Liver (tissue), 8 donors: ENCODE measurements at regions not wholly inside any gene's neighbourhood (a gene's known extent, or its start where the extent isn't known, plus 50 kb on each side); places are given as distances from the start of the nearest gene placed in this dataset.

Experiments used
- DNase-seq: peaks from one replicate; pipeline ENCODE4 v3.0.0-alpha.2; 2017; ENCODE audit warnings: low spot score
- H3K27ac ChIP-seq, 2 donors: one replicate each; pipeline ENCODE4 v1.7.0; 2013; ENCODE audit warnings: inconsistent platforms in 2 of 2, low read length in 2 of 2, control low read depth in 1 of 2, low read depth in 1 of 2, mild to moderate bottlenecking in 1 of 2
- H3K27me3 ChIP-seq, 4 donors: one replicate each; pipeline versions ENCODE4 v1.6.1 to v1.7.0; 2013; ENCODE audit warnings: low read length in 3 of 4, inconsistent platforms in 1 of 4, mild to moderate bottlenecking in 1 of 4, moderate library complexity in 1 of 4; ENCODE audit not compliant: control insufficient read depth in 4 of 4, insufficient read depth in 4 of 4
- H3K36me3 ChIP-seq, 4 donors: one replicate each; pipeline versions ENCODE4 v1.6.1 to v1.7.0; 2013; ENCODE audit warnings: low read length in 3 of 4, mild to moderate bottlenecking in 3 of 4, low read depth in 1 of 4, moderate library complexity in 1 of 4; ENCODE audit not compliant: control insufficient read depth in 4 of 4, insufficient read depth in 3 of 4
- H3K4me1 ChIP-seq, 4 donors: one replicate each; pipeline versions ENCODE4 v1.6.1 to v1.7.0; 2013; ENCODE audit warnings: low read length in 3 of 4, mild to moderate bottlenecking in 3 of 4, moderate library complexity in 1 of 4; ENCODE audit not compliant: control insufficient read depth in 4 of 4, insufficient read depth in 4 of 4
- H3K4me3 ChIP-seq, 3 donors: one replicate each; pipeline versions ENCODE4 v1.6.1 to v1.7.0; 2013; ENCODE audit warnings: low read length in 3 of 3, control low read depth in 1 of 3, low read depth in 1 of 3, mild to moderate bottlenecking in 1 of 3
- H3K9ac ChIP-seq, 2 donors: one replicate each; pipeline ENCODE4 v1.7.0; 2013; ENCODE audit warnings: low read length in 2 of 2, mild to moderate bottlenecking in 2 of 2, moderate library complexity in 2 of 2, control low read depth in 1 of 2, low read depth in 1 of 2
- H3K9me3 ChIP-seq, 4 donors: one replicate each; pipeline versions ENCODE4 v1.6.1 to v1.7.0; 2013; ENCODE audit warnings: low read length in 3 of 4; ENCODE audit not compliant: control insufficient read depth in 4 of 4
- EGR1 ChIP-seq, 2 donors: IDR thresholded peaks; 2 replicates each; pipeline ENCODE4 v1.6.1; 2016 to 2018; ENCODE audit warnings: antibody characterized with exemption in 2 of 2, low read depth in 2 of 2
- FOXA1 ChIP-seq: IDR thresholded peaks from 2 replicates; pipeline ENCODE4 v1.6.1; 2016; ENCODE audit warnings: antibody characterized with exemption
- FOXA2 ChIP-seq: IDR thresholded peaks from 2 replicates; pipeline ENCODE4 v1.6.1; 2016; ENCODE audit warnings: antibody characterized with exemption
- GABPA ChIP-seq, 2 donors: IDR thresholded peaks in 1 of 2; conservative IDR thresholded peaks in 1 of 2; 2 replicates each; pipeline ENCODE4 v1.6.1; 2016; ENCODE audit warnings: antibody characterized with exemption in 2 of 2, mild to moderate bottlenecking in 1 of 2, moderate library complexity in 1 of 2
- HNF4A ChIP-seq, 2 donors: conservative IDR thresholded peaks; 2 replicates each; pipeline ENCODE4 v1.6.1; 2016; ENCODE audit warnings: antibody characterized with exemption in 2 of 2, mild to moderate bottlenecking in 2 of 2
- HNF4G ChIP-seq: IDR thresholded peaks from 2 replicates; pipeline ENCODE4 v1.6.1; 2016; ENCODE audit warnings: antibody characterized with exemption
- JUND ChIP-seq, 2 donors: IDR thresholded peaks; 2 replicates each; pipeline ENCODE4 v1.6.1; 2016; ENCODE audit warnings: antibody characterized with exemption in 2 of 2
- NR2F2 ChIP-seq: IDR thresholded peaks from 2 replicates; pipeline ENCODE4 v1.6.1; 2016; ENCODE audit warnings: antibody characterized with exemption
- RAD21 ChIP-seq, 2 donors: IDR thresholded peaks; 2 replicates each; pipeline ENCODE4 v1.6.1; 2016; ENCODE audit warnings: antibody characterized with exemption in 2 of 2, mild to moderate bottlenecking in 2 of 2
- RXRA ChIP-seq, 2 donors: IDR thresholded peaks; 2 replicates each; pipeline ENCODE4 v1.6.1; 2017 to 2018; ENCODE audit warnings: antibody characterized with exemption in 2 of 2, mild to moderate bottlenecking in 1 of 2
- SP1 ChIP-seq: IDR thresholded peaks from 2 replicates; pipeline ENCODE4 v1.6.1; 2018; ENCODE audit warnings: antibody characterized with exemption, mild to moderate bottlenecking
- TAF1 ChIP-seq: conservative IDR thresholded peaks from 2 replicates; pipeline ENCODE4 v1.6.1; 2016; ENCODE audit warnings: antibody characterized with exemption, mild to moderate bottlenecking
- YY1 ChIP-seq: IDR thresholded peaks from 2 replicates; pipeline ENCODE4 v1.6.1; 2016; ENCODE audit warnings: antibody characterized with exemption, mild to moderate bottlenecking
- WGBS: extraction: QIAGEN DNeasy Blood & Tissue Kit; methylation state at CpG from one replicate; pipeline ENCODE4 v1.1.7; 2013; 5-methylcytosine and 5-hydroxymethylcytosine counted together
- TF ChIP-seq, protein P1 (sequence below): IDR thresholded peaks from 2 replicates; pipeline ENCODE4 v1.6.1; 2016; ENCODE audit warnings: antibody characterized with exemption
- TF ChIP-seq, protein P2 (sequence below): fragments of 150-350 bp; IDR thresholded peaks from 2 replicates; pipeline ENCODE4 v1.5.1; 2017; ENCODE audit warnings: improper control_type of control experiment, low read depth, low read length; ENCODE audit not compliant: missing input control
- TF ChIP-seq, protein P3 (sequence below): IDR thresholded peaks from 2 replicates; pipeline ENCODE4 v1.6.1; 2016; ENCODE audit warnings: antibody characterized with exemption
- TF ChIP-seq, protein P4 (sequence below): IDR thresholded peaks from 2 replicates; pipeline ENCODE4 v1.6.1; 2016; ENCODE audit warnings: antibody characterized with exemption
- donor health status: healthy.
- donor health status: healthy.
- donor health status: healthy.
- donor health status: healthy.
- donor health status: healthy.

DNA sequence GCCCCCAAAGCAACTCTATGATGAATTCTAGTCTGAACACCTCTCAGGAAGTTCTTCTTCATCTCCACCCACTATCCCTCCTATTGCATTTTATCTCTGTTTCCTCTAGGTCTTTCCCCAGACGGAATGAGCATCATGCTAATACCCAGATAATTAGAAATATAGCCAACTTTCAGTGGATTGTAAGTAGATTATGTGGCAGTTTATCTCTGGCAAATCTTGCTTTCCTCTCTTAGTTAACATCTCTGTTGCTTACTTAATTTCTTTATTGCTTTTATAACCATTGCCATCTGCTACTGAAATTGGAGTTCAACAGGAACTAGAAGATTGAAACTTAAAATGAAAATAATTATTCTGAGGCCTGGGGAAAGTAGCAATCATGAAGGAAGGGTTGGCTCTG is 378.6 kb downstream of the RPS6KC1 start:
- Histone ChIP-seq H3K36me3 (no peaks in the 10 kb centered on the region), H3K27me3 (no peaks in the 10 kb centered on the region), H3K9ac (no peak overlapping the region), H3K4me3 (no peak overlapping the region), H3K4me1 (no peaks in the 10 kb centered on the region), H3K27ac (no peak overlapping the region), H3K9me3 (no peaks in the 10 kb centered on the region)
- TF ChIP-seq GABPA (IDR thresholded peaks at IDR 0.05 in 1 of 2, conservative IDR thresholded peaks at IDR 0.05 in 1 of 2) (no peak), HNF4G (no peak), RXRA (IDR thresholded peaks at IDR 0.05) (no peak), FOXA1 (no peak), RAD21 (IDR thresholded peaks at IDR 0.05) (no peak), FOXA2 (no peak), TAF1 (no peak), HNF4A (conservative IDR thresholded peaks at IDR 0.05) (no peak), YY1 (no peak), SP1 (no peak), JUND (IDR thresholded peaks at IDR 0.05) (no peak), EGR1 (IDR thresholded peaks at IDR 0.05; ENCODE audit: low read depth in 2 of 2) (no peak)
- TF ChIP-seq, protein P1, sequence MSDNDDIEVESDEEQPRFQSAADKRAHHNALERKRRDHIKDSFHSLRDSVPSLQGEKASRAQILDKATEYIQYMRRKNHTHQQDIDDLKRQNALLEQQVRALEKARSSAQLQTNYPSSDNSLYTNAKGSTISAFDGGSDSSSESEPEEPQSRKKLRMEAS = no peak
- TF ChIP-seq, protein P2, sequence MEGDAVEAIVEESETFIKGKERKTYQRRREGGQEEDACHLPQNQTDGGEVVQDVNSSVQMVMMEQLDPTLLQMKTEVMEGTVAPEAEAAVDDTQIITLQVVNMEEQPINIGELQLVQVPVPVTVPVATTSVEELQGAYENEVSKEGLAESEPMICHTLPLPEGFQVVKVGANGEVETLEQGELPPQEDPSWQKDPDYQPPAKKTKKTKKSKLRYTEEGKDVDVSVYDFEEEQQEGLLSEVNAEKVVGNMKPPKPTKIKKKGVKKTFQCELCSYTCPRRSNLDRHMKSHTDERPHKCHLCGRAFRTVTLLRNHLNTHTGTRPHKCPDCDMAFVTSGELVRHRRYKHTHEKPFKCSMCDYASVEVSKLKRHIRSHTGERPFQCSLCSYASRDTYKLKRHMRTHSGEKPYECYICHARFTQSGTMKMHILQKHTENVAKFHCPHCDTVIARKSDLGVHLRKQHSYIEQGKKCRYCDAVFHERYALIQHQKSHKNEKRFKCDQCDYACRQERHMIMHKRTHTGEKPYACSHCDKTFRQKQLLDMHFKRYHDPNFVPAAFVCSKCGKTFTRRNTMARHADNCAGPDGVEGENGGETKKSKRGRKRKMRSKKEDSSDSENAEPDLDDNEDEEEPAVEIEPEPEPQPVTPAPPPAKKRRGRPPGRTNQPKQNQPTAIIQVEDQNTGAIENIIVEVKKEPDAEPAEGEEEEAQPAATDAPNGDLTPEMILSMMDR = no peak
- TF ChIP-seq, protein P3, sequence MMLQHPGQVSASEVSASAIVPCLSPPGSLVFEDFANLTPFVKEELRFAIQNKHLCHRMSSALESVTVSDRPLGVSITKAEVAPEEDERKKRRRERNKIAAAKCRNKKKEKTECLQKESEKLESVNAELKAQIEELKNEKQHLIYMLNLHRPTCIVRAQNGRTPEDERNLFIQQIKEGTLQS = no peak
- TF ChIP-seq, protein P4, sequence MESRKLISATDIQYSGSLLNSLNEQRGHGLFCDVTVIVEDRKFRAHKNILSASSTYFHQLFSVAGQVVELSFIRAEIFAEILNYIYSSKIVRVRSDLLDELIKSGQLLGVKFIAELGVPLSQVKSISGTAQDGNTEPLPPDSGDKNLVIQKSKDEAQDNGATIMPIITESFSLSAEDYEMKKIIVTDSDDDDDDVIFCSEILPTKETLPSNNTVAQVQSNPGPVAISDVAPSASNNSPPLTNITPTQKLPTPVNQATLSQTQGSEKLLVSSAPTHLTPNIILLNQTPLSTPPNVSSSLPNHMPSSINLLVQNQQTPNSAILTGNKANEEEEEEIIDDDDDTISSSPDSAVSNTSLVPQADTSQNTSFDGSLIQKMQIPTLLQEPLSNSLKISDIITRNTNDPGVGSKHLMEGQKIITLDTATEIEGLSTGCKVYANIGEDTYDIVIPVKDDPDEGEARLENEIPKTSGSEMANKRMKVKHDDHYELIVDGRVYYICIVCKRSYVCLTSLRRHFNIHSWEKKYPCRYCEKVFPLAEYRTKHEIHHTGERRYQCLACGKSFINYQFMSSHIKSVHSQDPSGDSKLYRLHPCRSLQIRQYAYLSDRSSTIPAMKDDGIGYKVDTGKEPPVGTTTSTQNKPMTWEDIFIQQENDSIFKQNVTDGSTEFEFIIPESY = no peak
- no peak for DNase-seq
- 75% methylated on average over 1 of the region's 1 CpG for WGBS

DNA sequence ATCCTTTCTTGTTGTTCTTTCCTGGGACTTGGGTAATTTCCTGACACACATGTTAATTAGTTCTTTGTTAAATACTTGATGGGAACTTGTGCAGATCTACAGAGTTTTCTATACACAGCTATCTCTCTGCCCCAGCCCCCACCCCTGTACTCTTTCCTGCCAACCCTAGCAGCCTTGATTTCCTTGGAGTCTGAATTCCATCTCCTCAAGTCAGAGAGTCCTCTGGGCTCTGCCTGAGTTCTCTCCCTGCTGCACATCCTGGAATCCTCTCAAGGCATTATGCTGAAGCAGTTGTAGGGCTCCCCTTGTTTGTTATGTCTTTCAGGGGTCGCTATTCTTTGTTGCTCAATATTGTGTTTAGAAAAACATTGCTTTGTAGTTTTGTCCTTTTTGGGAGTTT is 384.7 kb downstream of the RPS6KC1 start:
- no peak for DNase-seq
- TF ChIP-seq JUND (IDR thresholded peaks at IDR 0.05) = no peak
- TF ChIP-seq HNF4G = no peak
- TF ChIP-seq, protein P3 = no peak
- TF ChIP-seq FOXA1 = no peak
- no peak for TF ChIP-seq EGR1 (IDR thresholded peaks at IDR 0.05; ENCODE audit: low read depth in 2 of 2)
- no peak for TF ChIP-seq RXRA (IDR thresholded peaks at IDR 0.05)
- no peak for TF ChIP-seq YY1
- TF ChIP-seq NR2F2 = no peak
- Histone ChIP-seq H3K4me3 (no peak overlapping the region), H3K9ac (no peak overlapping the region), H3K9me3 (no peaks in the 10 kb centered on the region), H3K4me1 (no peaks in the 10 kb centered on the region), H3K36me3 (no peaks in the 10 kb centered on the region), H3K27me3 (no peaks in the 10 kb centered on the region), H3K27ac (no peak overlapping the region)
- 36% methylated on average over 1 of the region's 1 CpG for WGBS
